Pons (tissue), 1 donor: ENCODE measurements at regions not wholly inside any gene's neighbourhood (a gene's known extent, or its start where the extent isn't known, plus 50 kb on each side); places are given as distances from the start of the nearest gene placed in this dataset.
"Not testable (repeated sequence)": the region's sequence is repeated elsewhere in the genome, so short reads cannot be mapped to it uniquely, and the experiment has no call there.

ENCODE experiments used
- DNase-seq: peaks from one replicate; pipeline ENCODE4 v3.0.0-alpha.2; 2016; ENCODE audit warnings: low spot score

DNA sequence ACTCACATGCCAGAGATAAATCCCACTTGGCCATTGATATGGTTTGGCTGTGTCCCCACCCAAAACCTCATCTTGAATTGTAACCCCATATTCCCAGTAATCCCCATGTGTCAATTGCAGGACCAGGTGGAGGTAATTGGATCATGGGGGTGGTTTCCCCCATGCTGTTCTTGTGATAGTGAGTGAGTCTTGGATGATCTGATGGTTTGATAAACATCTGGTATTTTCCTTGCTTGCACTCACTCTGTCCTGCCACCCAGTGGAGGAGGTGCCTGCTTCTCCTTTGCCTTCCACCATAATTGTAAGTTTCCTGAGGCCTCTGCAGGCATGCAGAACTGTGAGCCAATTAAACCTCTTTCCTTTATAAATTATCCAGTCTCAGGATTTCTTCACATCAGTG, 50.4 kb upstream of the B3GAT2 start:
- not testable (repeated sequence) for DNase-seq

- DNase-seq, result no peak
These were observed 55.1 kb upstream of the B3GAT2 start for GRCh38 chr6:71011871-71012371.

- peak; percentile 76 for DNase-seq
These were observed 56.1 kb upstream of the B3GAT2 start for GRCh38 chr6:71012866-71013469.

DNA sequence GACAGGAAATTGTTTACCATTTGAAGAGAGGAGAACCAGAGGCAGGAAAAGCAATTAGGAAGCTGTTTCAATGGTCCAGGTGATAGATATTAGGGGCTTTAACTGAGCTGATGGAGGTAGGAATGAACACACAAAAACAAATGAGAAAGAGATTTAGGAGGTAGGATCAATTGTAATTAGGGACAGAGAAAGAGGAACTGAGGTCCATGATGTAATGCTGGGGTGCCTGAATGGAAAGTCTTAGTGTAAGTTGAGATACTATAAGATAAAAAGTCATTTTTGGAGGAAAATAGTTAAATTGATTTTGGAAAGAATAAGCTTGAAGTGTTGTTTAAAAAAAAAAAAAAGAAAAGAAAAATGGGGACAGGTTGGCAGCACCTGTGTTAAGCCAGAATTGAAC, 58.5 kb upstream of the B3GAT2 start:
- no peak for DNase-seq

- DNase-seq, result peak; percentile 43
These were observed 71.5 kb upstream of the B3GAT2 start for GRCh38 chr6:71028236-71028876.

DNA sequence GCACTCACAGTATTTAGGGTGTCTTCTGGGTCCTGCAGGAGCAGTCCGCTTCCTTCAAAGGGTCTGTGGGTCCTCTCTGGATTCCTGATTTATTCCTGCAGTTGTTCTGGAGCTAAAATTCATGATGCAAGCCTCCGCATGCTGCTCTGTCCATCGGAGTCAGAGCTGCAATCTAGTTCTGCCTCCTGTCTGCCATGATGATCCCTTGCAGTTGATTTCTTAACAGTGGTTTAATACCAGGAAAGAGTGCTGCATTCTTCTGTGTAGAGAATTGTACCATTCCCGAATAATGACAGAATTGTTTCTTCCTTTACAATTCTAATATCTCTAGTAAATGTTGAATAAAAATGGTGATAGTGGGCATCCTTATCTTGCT, 72.0 kb upstream of the B3GAT2 start:
- DNase-seq, result no peak

- no peak for DNase-seq
These were observed 72.7 kb upstream of the B3GAT2 start for GRCh38 chr6:71029555-71029954.

GRCh38 chr6:71031912-71032311, 75.1 kb upstream of the B3GAT2 start:
- DNase-seq, result no peak

- DNase-seq, result no peak
These were observed 76.3 kb upstream of the B3GAT2 start for GRCh38 chr6:71033171-71033570.

GRCh38 chr6:71033890-71034289, 77.0 kb upstream of the B3GAT2 start:
- DNase-seq, result no peak

GRCh38 chr6:71034563-71035345, 77.9 kb upstream of the B3GAT2 start:
- DNase-seq, result no peak

DNA sequence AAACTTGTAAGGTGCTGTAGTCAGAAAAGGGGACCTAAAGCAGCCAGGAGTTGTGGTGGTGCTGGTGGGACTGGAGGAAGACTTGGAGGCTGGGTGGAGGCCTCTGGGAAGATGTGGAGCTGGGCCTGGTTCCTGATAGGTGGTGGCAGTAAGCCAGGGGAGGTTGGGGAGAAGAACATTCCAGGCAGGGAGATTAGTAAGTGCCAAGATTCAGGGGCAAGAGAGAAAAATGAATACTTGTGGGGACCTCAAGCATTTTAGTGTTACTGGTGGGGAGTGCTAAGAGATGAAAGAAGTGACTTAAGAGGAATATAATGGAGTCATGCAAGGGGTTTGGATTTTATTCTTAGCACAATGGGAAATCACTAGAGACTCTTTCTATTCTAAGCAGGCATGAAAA, 79.0 kb upstream of the B3GAT2 start:
- DNase-seq, result no peak

- no peak for DNase-seq
These were observed 82.0 kb upstream of the B3GAT2 start for GRCh38 chr6:71038711-71039344.

GRCh38 chr6:71040043-71040442, 83.2 kb upstream of the B3GAT2 start:
- DNase-seq, result peak; percentile 9

DNA sequence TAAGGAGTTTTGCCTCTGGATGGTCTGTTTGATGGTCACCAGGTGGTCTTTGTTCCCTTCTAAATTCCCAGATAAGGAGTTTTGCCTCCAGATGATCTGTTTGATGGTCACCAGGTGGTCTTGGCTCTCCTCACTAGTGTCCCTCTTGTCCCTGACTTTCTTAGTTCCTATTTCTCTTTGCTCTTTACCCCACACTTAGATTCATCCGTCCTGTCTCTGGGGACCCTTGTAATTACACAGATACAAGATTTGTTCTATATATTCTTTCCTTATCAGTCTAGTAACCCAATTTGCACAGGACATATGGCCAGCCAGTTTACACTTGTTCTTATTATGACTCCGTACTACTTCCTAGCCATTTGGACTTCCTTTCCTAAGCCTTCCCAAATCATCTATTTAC, 84.0 kb upstream of the B3GAT2 start:
- DNase-seq, result no peak

DNA sequence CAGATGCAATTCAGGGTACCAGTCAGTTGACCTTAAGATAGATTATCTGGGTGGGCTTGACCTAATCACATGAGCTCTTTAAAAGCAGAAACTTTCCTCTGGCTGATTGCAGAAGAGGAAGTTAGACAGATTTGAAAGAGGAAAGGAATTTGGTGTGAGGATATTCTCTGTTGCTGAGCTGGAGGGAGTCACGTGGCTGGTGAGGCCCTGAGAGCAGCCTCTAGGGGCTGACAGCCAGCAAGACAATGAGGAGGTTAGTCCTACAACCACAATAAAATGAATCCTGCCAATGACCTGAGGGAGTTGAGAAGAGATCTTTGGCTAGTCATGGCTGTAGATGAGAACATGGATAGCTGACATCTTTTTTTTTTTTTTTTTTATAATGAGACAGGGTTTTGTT, 87.0 kb upstream of the B3GAT2 start:
- peak; percentile 41 for DNase-seq

- DNase-seq, result no peak
These were observed 87.9 kb upstream of the B3GAT2 start for GRCh38 chr6:71044753-71045152.

DNA sequence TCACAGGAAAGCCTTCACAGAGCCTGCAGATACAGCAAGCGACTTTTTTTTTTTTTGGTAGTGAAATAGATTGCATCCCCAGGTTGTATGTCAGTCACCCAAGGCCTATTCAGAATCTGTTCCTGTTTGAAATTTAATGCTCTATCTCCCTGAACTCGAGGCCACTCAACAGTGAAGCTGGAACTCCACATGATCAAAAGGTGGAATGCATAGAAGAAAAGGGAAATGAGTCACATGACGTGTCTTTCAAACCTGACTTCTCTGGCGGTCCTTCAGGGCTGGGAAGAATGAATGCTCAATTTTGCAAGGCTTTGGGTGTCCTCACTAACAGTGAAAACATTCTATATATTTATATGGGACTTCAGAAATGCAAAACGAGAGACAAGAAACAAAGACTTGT, 88.4 kb upstream of the B3GAT2 start:
- DNase-seq, result no peak

GRCh38 chr6:71047417-71047816, 90.6 kb upstream of the B3GAT2 start:
- no peak for DNase-seq

DNA sequence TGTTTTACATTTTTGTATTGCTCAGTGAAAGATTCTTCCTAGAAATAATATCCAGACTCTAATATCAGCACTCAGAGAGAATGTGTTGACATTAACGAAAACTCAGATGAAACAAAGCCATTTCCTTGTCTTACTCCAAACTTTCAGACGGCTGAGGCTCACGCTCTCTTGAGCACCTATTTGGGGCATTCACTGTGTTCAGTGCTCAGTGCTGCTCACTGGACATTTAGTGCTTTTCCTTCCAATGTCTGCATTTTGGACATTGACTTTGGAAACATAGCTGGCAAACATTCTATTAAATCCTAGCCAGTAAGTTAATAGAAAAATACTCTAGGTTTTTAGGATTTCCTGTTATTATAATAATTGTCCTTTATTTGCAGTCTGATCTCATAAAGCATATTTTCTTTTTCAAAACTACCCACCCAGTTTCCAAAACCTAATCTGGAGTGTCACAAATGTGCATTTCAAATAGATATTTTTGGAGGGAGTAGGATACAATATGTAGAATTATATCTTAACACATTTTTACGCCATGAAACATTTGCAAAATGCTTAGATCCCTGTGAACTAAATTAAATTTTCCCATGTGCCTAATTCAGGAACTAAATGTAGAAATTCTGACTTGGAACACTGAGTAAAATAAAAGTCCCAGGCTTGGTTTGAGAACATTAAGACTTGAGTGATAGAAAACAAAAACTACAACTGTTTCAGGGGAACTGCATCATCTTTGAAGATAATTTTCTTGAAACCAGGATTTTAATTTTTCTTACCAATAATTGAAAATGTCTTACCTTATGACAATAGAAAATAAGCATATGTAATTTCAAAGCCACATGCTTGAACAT, 91.7 kb upstream of the B3GAT2 start:
- DNase-seq, result no peak

- no peak for DNase-seq
These were observed 92.4 kb upstream of the B3GAT2 start for GRCh38 chr6:71049198-71049770.
